ENCODE measurements at regions not wholly inside any gene's neighbourhood (a gene's known extent, or its start where the extent isn't known, plus 50 kb on each side); places are given as distances from the start of the nearest gene placed in this dataset.

DNA sequence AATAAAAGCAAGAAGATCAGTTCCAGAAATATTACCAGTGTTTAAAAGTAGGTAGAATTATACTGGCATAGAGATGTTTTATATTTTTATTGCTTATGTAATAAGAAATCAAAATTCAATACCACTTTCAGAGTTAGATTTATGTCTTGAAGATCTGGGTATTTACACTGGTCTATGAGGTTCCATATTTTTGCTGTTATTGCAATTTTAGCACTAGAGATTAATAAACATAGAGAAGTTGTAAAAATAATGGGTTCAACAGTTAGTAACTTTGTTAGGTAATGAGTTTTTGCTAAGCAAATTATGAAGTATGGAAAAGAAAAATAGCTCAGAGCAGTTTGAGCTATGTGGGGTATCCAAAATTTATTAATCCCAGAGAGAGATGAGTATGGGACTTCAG lies 188.1 kb downstream of the SYT10 start:
- no peak overlapping the region for H3K4me3 ChIP-seq
- intact Hi-C loops (cut with DNase I; ENCODE audit: low total_unique reads) = no loop called here
- no peaks in the 10 kb centered on the region for H3K36me3 ChIP-seq
- TF ChIP-seq CTCF (IDR thresholded peaks at IDR 0.05) (no peak), POLR2A (IDR thresholded peaks at IDR 0.05) (no peak)
- DNase-seq = no peak
- no peaks in the 10 kb centered on the region for H3K4me1 ChIP-seq
- no peaks in the 10 kb centered on the region for H3K27me3 ChIP-seq
- no peak overlapping the region for H3K27ac ChIP-seq
- no peaks in the 10 kb centered on the region for H3K9me3 ChIP-seq

- no peak for TF ChIP-seq CTCF (IDR thresholded peaks at IDR 0.05)
- intact Hi-C loops (cut with DNase I; ENCODE audit: low total_unique reads) = no loop called here
- Histone ChIP-seq H3K27ac (no peak overlapping the region), H3K36me3 (no peaks in the 10 kb centered on the region), H3K27me3 (no peaks in the 10 kb centered on the region), H3K9me3 (no peaks in the 10 kb centered on the region), H3K4me3 (no peak overlapping the region), H3K4me1 (no peaks in the 10 kb centered on the region)
- no peak for DNase-seq
Measured at GRCh38 chr12:33248364-33248763, 191.3 kb downstream of the SYT10 start.

- intact Hi-C loops (cut with DNase I; ENCODE audit: low total_unique reads) = no loop called here
- Histone ChIP-seq H3K27me3 (no peaks in the 10 kb centered on the region), H3K9me3 (no peaks in the 10 kb centered on the region), H3K36me3 (no peaks in the 10 kb centered on the region), H3K4me3 (no peak overlapping the region), H3K27ac (no peak overlapping the region), H3K4me1 (no peaks in the 10 kb centered on the region)
- TF ChIP-seq CTCF (IDR thresholded peaks at IDR 0.05) = no peak
- TF ChIP-seq POLR2A (IDR thresholded peaks at IDR 0.05) = no peak
- no peak for DNase-seq
Measured at GRCh38 chr12:33247625-33248024, 192.0 kb downstream of the SYT10 start.

- Histone ChIP-seq H3K27me3 (no peaks in the 10 kb centered on the region), H3K27ac (no peak overlapping the region), H3K36me3 (no peaks in the 10 kb centered on the region), H3K4me3 (no peak overlapping the region), H3K4me1 (no peaks in the 10 kb centered on the region), H3K9me3 (no peaks in the 10 kb centered on the region)
- no peak for TF ChIP-seq CTCF (IDR thresholded peaks at IDR 0.05)
- TF ChIP-seq POLR2A (IDR thresholded peaks at IDR 0.05) = no peak
- no peak for DNase-seq
- intact Hi-C loops (cut with DNase I; ENCODE audit: low total_unique reads) = no loop called here
Measured at GRCh38 chr12:33245434-33245833, 194.2 kb downstream of the SYT10 start.

GRCh38 chr12:33226671-33227070 lies 212.9 kb downstream of the SYT10 start:
- Histone ChIP-seq H3K36me3 (no peaks in the 10 kb centered on the region), H3K27ac (no peak overlapping the region), H3K4me3 (no peak overlapping the region), H3K9me3 (no peaks in the 10 kb centered on the region), H3K27me3 (no peaks in the 10 kb centered on the region), H3K4me1 (no peaks in the 10 kb centered on the region)
- DNase-seq = no peak
- no peak for TF ChIP-seq POLR2A (IDR thresholded peaks at IDR 0.05)
- no peak for TF ChIP-seq CTCF (IDR thresholded peaks at IDR 0.05)
- intact Hi-C loops (cut with DNase I; ENCODE audit: low total_unique reads) = no loop called here

All from uterus (tissue), 3 donors.